ENCODE measurements at regions not wholly inside any gene's neighbourhood (a gene's known extent, or its start where the extent isn't known, plus 50 kb on each side); places are given as distances from the start of the nearest gene placed in this dataset.
"Not testable (repeated sequence)": the region's sequence is repeated elsewhere in the genome, so short reads cannot be mapped to it uniquely, and the experiment has no call there.

- no peaks in the 10 kb centered on the region for H4K20me1 ChIP-seq (ENCODE audit: insufficient read depth)
- H3K79me2 ChIP-seq (replicated peaks; ENCODE audit: insufficient read depth, low read length), result no peaks in the 10 kb centered on the region
- no peak overlapping the region for H2AFZ ChIP-seq (ENCODE audit: low read depth, low read length)
- no peak overlapping the region for H3K27ac ChIP-seq (ENCODE audit: low read length)
- no peaks in the 10 kb centered on the region for H3K9me3 ChIP-seq (ENCODE audit: low read length)
- H3F3A ChIP-seq (ENCODE audit: insufficient read depth, low read length, poor library complexity, severe bottlenecking), result no peaks in the 10 kb centered on the region
- H3K36me3 ChIP-seq (ENCODE audit: insufficient read depth, low read length), result no peaks in the 10 kb centered on the region
- H3K9ac ChIP-seq (ENCODE audit: low read length), result no peak overlapping the region
- H3K4me3 ChIP-seq (ENCODE audit: low read length), result no peak overlapping the region
- no peak for TF ChIP-seq EP300 (conservative IDR thresholded peaks at IDR 0.05; ENCODE audit: poor library complexity, severe bottlenecking)
- TF ChIP-seq MXI1 (conservative IDR thresholded peaks at IDR 0.05; ENCODE audit: poor library complexity, severe bottlenecking), result no peak
- no peak for TF ChIP-seq RAD21 (conservative IDR thresholded peaks at IDR 0.05)
- no peak for TF ChIP-seq TAF1 (IDR thresholded peaks at IDR 0.05; ENCODE audit: low read depth)
- TF ChIP-seq CTCF (IDR thresholded peaks at IDR 0.05; ENCODE audit: poor library complexity, severe bottlenecking), result no peak
- TF ChIP-seq EZH2 (IDR thresholded peaks at IDR 0.05; ENCODE audit: borderline replicate concordance, insufficient read depth, low read length, poor library complexity, severe bottlenecking), result no peak
- no peak for TF ChIP-seq SMC3 (conservative IDR thresholded peaks at IDR 0.05; ENCODE audit: poor library complexity)
- no peak for TF ChIP-seq POLR2AphosphoS5 (IDR thresholded peaks at IDR 0.05)
- TF ChIP-seq REST (IDR thresholded peaks at IDR 0.05; ENCODE audit: borderline replicate concordance), result no peak
- no peak overlapping the region for H3K4me2 ChIP-seq (ENCODE audit: low read length)
- no peaks in the 10 kb centered on the region for H3K27me3 ChIP-seq (ENCODE audit: insufficient read depth, low read depth, low read length)
- H3K9me2 ChIP-seq (ENCODE audit: insufficient read depth, low read length), result no peaks in the 10 kb centered on the region
Measured at GRCh38 chr1:184183919-184184318, 132.4 kb downstream of the TSEN15 start.

- H3K4me2 ChIP-seq (ENCODE audit: low read length); H3K27ac ChIP-seq (ENCODE audit: low read length); H3K36me3 ChIP-seq (ENCODE audit: insufficient read depth, low read length): not testable (repeated sequence)
Measured at GRCh38 chr1:184184614-184185013, 133.1 kb downstream of the TSEN15 start.

GRCh38 chr1:184185347-184185746 lies 133.8 kb downstream of the TSEN15 start:
- H3K27me3 ChIP-seq (ENCODE audit: insufficient read depth, low read depth, low read length), result no peaks in the 10 kb centered on the region
- no peaks in the 10 kb centered on the region for H3K9me2 ChIP-seq (ENCODE audit: insufficient read depth, low read length)
- H3K4me3 ChIP-seq (ENCODE audit: low read length), result no peak overlapping the region
- TF ChIP-seq RAD21 (conservative IDR thresholded peaks at IDR 0.05) (no peak), EP300 (conservative IDR thresholded peaks at IDR 0.05; ENCODE audit: poor library complexity, severe bottlenecking) (no peak), TAF1 (IDR thresholded peaks at IDR 0.05; ENCODE audit: low read depth) (no peak), MXI1 (conservative IDR thresholded peaks at IDR 0.05; ENCODE audit: poor library complexity, severe bottlenecking) (no peak), EZH2 (IDR thresholded peaks at IDR 0.05; ENCODE audit: borderline replicate concordance, insufficient read depth, low read length, poor library complexity, severe bottlenecking) (no peak), CTCF (IDR thresholded peaks at IDR 0.05; ENCODE audit: poor library complexity, severe bottlenecking) (no peak), POLR2AphosphoS5 (IDR thresholded peaks at IDR 0.05) (no peak), SMC3 (conservative IDR thresholded peaks at IDR 0.05; ENCODE audit: poor library complexity) (no peak), REST (IDR thresholded peaks at IDR 0.05; ENCODE audit: borderline replicate concordance) (no peak)
- H3K4me2 ChIP-seq (ENCODE audit: low read length), result no peak overlapping the region
- no peaks in the 10 kb centered on the region for H3K9me3 ChIP-seq (ENCODE audit: low read length)
- no peaks in the 10 kb centered on the region for H4K20me1 ChIP-seq (ENCODE audit: insufficient read depth)
- H3K27ac ChIP-seq (ENCODE audit: low read length), result no peak overlapping the region
- H2AFZ ChIP-seq (ENCODE audit: low read depth, low read length), result no peak overlapping the region
- H3K79me2 ChIP-seq (replicated peaks; ENCODE audit: insufficient read depth, low read length), result no peaks in the 10 kb centered on the region
- no peaks in the 10 kb centered on the region for H3K36me3 ChIP-seq (ENCODE audit: insufficient read depth, low read length)
- no peak overlapping the region for H3K9ac ChIP-seq (ENCODE audit: low read length)
- no peaks in the 10 kb centered on the region for H3F3A ChIP-seq (ENCODE audit: insufficient read depth, low read length, poor library complexity, severe bottlenecking)

More at GRCh38 chr1:184184614-184185013, 133.1 kb downstream of the TSEN15 start:
- H3K79me2 ChIP-seq (replicated peaks; ENCODE audit: insufficient read depth, low read length); H3K9ac ChIP-seq (ENCODE audit: low read length); H3K4me3 ChIP-seq (ENCODE audit: low read length); H2AFZ ChIP-seq (ENCODE audit: low read depth, low read length); H3K9me3 ChIP-seq (ENCODE audit: low read length); H3F3A ChIP-seq (ENCODE audit: insufficient read depth, low read length, poor library complexity, severe bottlenecking); H3K27me3 ChIP-seq (ENCODE audit: insufficient read depth, low read depth, low read length); H4K20me1 ChIP-seq (ENCODE audit: insufficient read depth); H3K9me2 ChIP-seq (ENCODE audit: insufficient read depth, low read length): not testable (repeated sequence)

All from neural cell (in vitro differentiated cells).